ENCODE measurements at regions not wholly inside any gene's neighbourhood (a gene's known extent, or its start where the extent isn't known, plus 50 kb on each side); places are given as distances from the start of the nearest gene placed in this dataset.

GRCh38 chr10:55013318-55013717, 212.3 kb upstream of the PCDH15 start:
- TF ChIP-seq CEBPB (IDR thresholded peaks at IDR 0.05; ENCODE audit: low read depth, low read length): no peak
- no peak for TF ChIP-seq ZNF274 (IDR thresholded peaks at IDR 0.05; ENCODE audit: borderline replicate concordance, extremely low read depth, low read length)
- no peak for TF ChIP-seq RNF2 (IDR thresholded peaks at IDR 0.05; ENCODE audit: borderline replicate concordance, low read depth, low read length, missing control alignments, poor library complexity, severe bottlenecking)
- TF ChIP-seq POLR2AphosphoS5 (IDR thresholded peaks at IDR 0.05; ENCODE audit: low read depth, low read length): no peak
- TF ChIP-seq, protein P1, sequence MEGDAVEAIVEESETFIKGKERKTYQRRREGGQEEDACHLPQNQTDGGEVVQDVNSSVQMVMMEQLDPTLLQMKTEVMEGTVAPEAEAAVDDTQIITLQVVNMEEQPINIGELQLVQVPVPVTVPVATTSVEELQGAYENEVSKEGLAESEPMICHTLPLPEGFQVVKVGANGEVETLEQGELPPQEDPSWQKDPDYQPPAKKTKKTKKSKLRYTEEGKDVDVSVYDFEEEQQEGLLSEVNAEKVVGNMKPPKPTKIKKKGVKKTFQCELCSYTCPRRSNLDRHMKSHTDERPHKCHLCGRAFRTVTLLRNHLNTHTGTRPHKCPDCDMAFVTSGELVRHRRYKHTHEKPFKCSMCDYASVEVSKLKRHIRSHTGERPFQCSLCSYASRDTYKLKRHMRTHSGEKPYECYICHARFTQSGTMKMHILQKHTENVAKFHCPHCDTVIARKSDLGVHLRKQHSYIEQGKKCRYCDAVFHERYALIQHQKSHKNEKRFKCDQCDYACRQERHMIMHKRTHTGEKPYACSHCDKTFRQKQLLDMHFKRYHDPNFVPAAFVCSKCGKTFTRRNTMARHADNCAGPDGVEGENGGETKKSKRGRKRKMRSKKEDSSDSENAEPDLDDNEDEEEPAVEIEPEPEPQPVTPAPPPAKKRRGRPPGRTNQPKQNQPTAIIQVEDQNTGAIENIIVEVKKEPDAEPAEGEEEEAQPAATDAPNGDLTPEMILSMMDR (IDR thresholded peaks at IDR 0.05; ENCODE audit: control extremely low read depth in 1 of 3, insufficient read depth in 1 of 3, low read depth in 1 of 3, low read length in 3 of 3): no peak
- no peak for TF ChIP-seq EZH2 (IDR thresholded peaks at IDR 0.05; ENCODE audit: low read depth, low read length, severe bottlenecking)
- TF ChIP-seq MAFK (IDR thresholded peaks at IDR 0.05; ENCODE audit: low read depth, low read length): no peak
- no peak for TF ChIP-seq EP300 (IDR thresholded peaks at IDR 0.05; ENCODE audit: borderline replicate concordance in 1 of 2, low read depth in 2 of 2, low read length in 2 of 2)
- no peak for TF ChIP-seq CBX8 (IDR thresholded peaks at IDR 0.05; ENCODE audit: borderline replicate concordance, low read depth, low read length)
- no peak for TF ChIP-seq CBX5 (IDR thresholded peaks at IDR 0.05; ENCODE audit: low read depth, low read length)
- TF ChIP-seq EGR1 (IDR thresholded peaks at IDR 0.05; ENCODE audit: borderline replicate concordance, low read depth, low read length): no peak
- TF ChIP-seq JUND (IDR thresholded peaks at IDR 0.05; ENCODE audit: low read length): no peak
- no peak for TF ChIP-seq RBBP5 (IDR thresholded peaks at IDR 0.05; ENCODE audit: borderline replicate concordance, low read depth, low read length)

Data from H1 (cell line).